IMR-90 (cell line): ENCODE measurements at regions not wholly inside any gene's neighbourhood (a gene's known extent, or its start where the extent isn't known, plus 50 kb on each side); places are given as distances from the start of the nearest gene placed in this dataset.

ENCODE experiments used
- ATAC-seq: fragments of 200-7000 bp; cut with Tn5 transposase; 2 replicates; pipeline ENCODE4 v1.9.1; 2020; ENCODE audit warnings: low read depth, mild to moderate bottlenecking, moderate library complexity
- BruUV-seq: library from RNA; stranded (reverse); fragments of 400-500 nt; replicated peaks from 2 replicates; lab custom pipeline; 2021; lab: Mats Ljungman, UMichigan
- CTCF ChIA-PET: fragments of 300-600 bp; formaldehyde crosslinking; extraction: SDS; loops from one replicate; lab custom pipeline; 2021; ENCODE audit warnings: antibody characterized with exemption; lab: Yijun Ruan, JAX
- POLR2A ChIA-PET: fragments of 300-600 bp; sonication (Branson Sonifier 250); formaldehyde crosslinking; loops from one replicate; lab custom pipeline; 2022; ENCODE audit warnings: antibody characterized with exemption; ENCODE audit not compliant: unreplicated experiment; lab: Charles Lee
- DNase-seq: peaks from one replicate; pipeline ENCODE4 v3.0.0; 2013
- H2AFZ ChIP-seq: replicated peaks from 2 replicates; pipeline ENCODE3; 2013; ENCODE audit warnings: low read length, mild to moderate bottlenecking; ENCODE audit not compliant: poor library complexity
- H2AK5ac ChIP-seq: 2 replicates; pipeline ENCODE4 v1.6.1; 2013; ENCODE audit warnings: low read depth, low read length, inconsistent platforms
- H2AK9ac ChIP-seq: replicated peaks from 2 replicates; pipeline ENCODE3; 2013; ENCODE audit warnings: mild to moderate bottlenecking, low read depth, low read length, moderate library complexity; ENCODE audit not compliant: poor library complexity
- H2BK120ac ChIP-seq: 2 replicates; pipeline ENCODE4 v1.6.1; 2013; ENCODE audit warnings: low read depth, low read length, inconsistent platforms
- H2BK15ac ChIP-seq: 3 replicates; pipeline ENCODE4 v1.6.1; 2013; ENCODE audit warnings: low read depth, low read length, inconsistent platforms
- H2BK20ac ChIP-seq: 2 replicates; pipeline ENCODE4 v1.6.1; 2013; ENCODE audit warnings: low read depth, mild to moderate bottlenecking, inconsistent platforms, low read length, moderate library complexity
- H2BK5ac ChIP-seq: 2 replicates; pipeline ENCODE4 v1.6.1; 2013; ENCODE audit warnings: mild to moderate bottlenecking, low read depth, low read length, inconsistent platforms; ENCODE audit not compliant: poor library complexity, severe bottlenecking
- H3K14ac ChIP-seq: replicated peaks from 2 replicates; pipeline ENCODE4 v1.6.1; 2013; ENCODE audit warnings: low read depth, low read length, inconsistent platforms
- H3K18ac ChIP-seq: 2 replicates; pipeline ENCODE4 v1.6.1; 2013; ENCODE audit warnings: low read depth, low read length, control low read depth
- H3K23ac ChIP-seq: 2 replicates; pipeline ENCODE4 v1.6.1; 2013; ENCODE audit warnings: low read depth, low read length, inconsistent platforms
- H3K27ac ChIP-seq: 2 replicates; pipeline ENCODE4 v1.5.1; 2013; ENCODE audit warnings: mild to moderate bottlenecking, control low read depth, low read length; ENCODE audit not compliant: insufficient read depth
- H3K27me3 ChIP-seq: 2 replicates; pipeline ENCODE4 v1.6.1; 2013; ENCODE audit warnings: low read length; ENCODE audit not compliant: control insufficient read depth, insufficient read depth
- H3K36me3 ChIP-seq: 2 replicates; pipeline ENCODE4 v1.6.1; 2013; ENCODE audit warnings: low read length, mixed read lengths; ENCODE audit not compliant: control insufficient read depth, insufficient read depth
- H3K4ac ChIP-seq: 2 replicates; pipeline ENCODE4 v1.6.1; 2013; ENCODE audit warnings: low read depth, low read length, inconsistent platforms
- H3K4me1 ChIP-seq: 2 replicates; pipeline ENCODE4 v1.6.1; 2013; ENCODE audit warnings: low read length, mixed read lengths; ENCODE audit not compliant: control insufficient read depth, insufficient read depth
- H3K4me2 ChIP-seq: 2 replicates; pipeline ENCODE4 v1.6.1; 2013; ENCODE audit warnings: low read depth, mild to moderate bottlenecking, control low read depth, low read length, moderate library complexity
- H3K4me3 ChIP-seq: 2 replicates; pipeline ENCODE4 v1.5.1; 2013; ENCODE audit warnings: low read depth, mild to moderate bottlenecking, control low read depth, low read length, moderate library complexity; ENCODE audit not compliant: insufficient read depth
- H3K56ac ChIP-seq: 2 replicates; pipeline ENCODE4 v1.6.1; 2013; ENCODE audit warnings: low read length, inconsistent platforms; ENCODE audit not compliant: insufficient read depth; ENCODE audit errors: extremely low read depth
- H3K79me1 ChIP-seq, 2 experiments: 2 replicates each; pipeline ENCODE4 v1.6.1; 2013; ENCODE audit warnings: low read length in 2 of 2, inconsistent platforms in 1 of 2, low read depth in 1 of 2
- H3K9ac ChIP-seq: 2 replicates; pipeline ENCODE4 v1.6.1; 2013; ENCODE audit warnings: low read depth, low read length, control low read depth
- H3K9me1 ChIP-seq: 2 replicates; pipeline ENCODE4 v1.6.1; 2013; ENCODE audit warnings: low read length, inconsistent platforms; ENCODE audit not compliant: insufficient read depth
- H3K9me3 ChIP-seq: 2 replicates; pipeline ENCODE4 v1.6.1; 2013; ENCODE audit warnings: low read length; ENCODE audit not compliant: control insufficient read depth, insufficient read depth
- H4K20me1 ChIP-seq: 2 replicates; pipeline ENCODE4 v1.6.1; 2013; ENCODE audit warnings: low read length, inconsistent platforms; ENCODE audit not compliant: insufficient read depth
- H4K5ac ChIP-seq: 2 replicates; pipeline ENCODE4 v1.6.1; 2013; ENCODE audit warnings: mild to moderate bottlenecking, low read depth, low read length, control low read depth
- H4K8ac ChIP-seq, 2 experiments: 2 replicates each; pipeline ENCODE4 v1.6.1; 2013; ENCODE audit warnings: low read depth in 2 of 2, low read length in 2 of 2, control low read depth in 1 of 2, inconsistent platforms in 1 of 2
- H4K91ac ChIP-seq: 2 replicates; pipeline ENCODE4 v1.6.1; 2013; ENCODE audit warnings: low read depth, low read length, inconsistent platforms; ENCODE audit not compliant: insufficient read depth
- BHLHE40 ChIP-seq: fragments of 150-350 bp; IDR thresholded peaks from 2 replicates; pipeline ENCODE4 v1.6.1; 2016; ENCODE audit warnings: mild to moderate bottlenecking, low read depth, low read length
- CHD1 ChIP-seq: IDR thresholded peaks from 2 replicates; pipeline ENCODE4 v1.6.1; 2012; ENCODE audit warnings: low read depth, low read length, improper control_type of control experiment
- CTCF ChIP-seq: conservative IDR thresholded peaks from 2 replicates; pipeline ENCODE4 v1.5.1; 2012; ENCODE audit warnings: mild to moderate bottlenecking, low read depth, low read length, improper control_type of control experiment
- MAFK ChIP-seq: IDR thresholded peaks from 2 replicates; pipeline ENCODE4 v1.6.1; 2012; ENCODE audit warnings: low read depth, low read length, improper control_type of control experiment
- MAZ ChIP-seq: IDR thresholded peaks from 2 replicates; pipeline ENCODE4 v1.6.1; 2012; ENCODE audit warnings: low read depth, mild to moderate bottlenecking, low read length, improper control_type of control experiment, moderate library complexity, borderline replicate concordance
- MXI1 ChIP-seq: IDR thresholded peaks from 2 replicates; pipeline ENCODE4 v1.6.1; 2012; ENCODE audit warnings: low read depth, mild to moderate bottlenecking, low read length, moderate library complexity, borderline replicate concordance
- RAD21 ChIP-seq: IDR thresholded peaks from 2 replicates; pipeline ENCODE4 v1.6.1; 2012; ENCODE audit warnings: low read length, improper control_type of control experiment
- RCOR1 ChIP-seq: IDR thresholded peaks from 2 replicates; pipeline ENCODE4 v1.6.1; 2012; ENCODE audit warnings: mild to moderate bottlenecking, low read length, improper control_type of control experiment; ENCODE audit not compliant: insufficient replicate concordance
- RFX5 ChIP-seq: IDR thresholded peaks from 2 replicates; pipeline ENCODE4 v1.8.0; 2012; ENCODE audit warnings: low read depth, mild to moderate bottlenecking, low read length, moderate library complexity
- SMC3 ChIP-seq: fragments of 150-350 bp; IDR thresholded peaks from 2 replicates; pipeline ENCODE4 v1.6.1; 2016; ENCODE audit warnings: low read depth, mild to moderate bottlenecking, antibody characterized with exemption, low read length, moderate library complexity
- USF2 ChIP-seq: fragments of 150-350 bp; IDR thresholded peaks from 2 replicates; pipeline ENCODE4 v1.6.1; 2017; ENCODE audit warnings: mild to moderate bottlenecking, antibody characterized with exemption, low read length, low read depth
- WGBS, 2 experiments: methylation state at CpG; one replicate each; pipeline versions ENCODE4 v1.1.5 to v1.1.7; 2013; ENCODE audit warnings: missing lambda C conversion rate in 2 of 2; ENCODE audit not compliant: insufficient read length in 1 of 2; ENCODE audit errors: extremely low coverage in 2 of 2; 5-methylcytosine and 5-hydroxymethylcytosine counted together
- dilution Hi-C: fragments of 300-500 bp; cut with HindIII; formaldehyde crosslinking; loops from one replicate; pipeline ENCODE4 v1.14.3; 2018; ENCODE audit warnings: low sequenced_read_pairs; ENCODE audit not compliant: unreplicated experiment
- in situ Hi-C: fragments of 300-500 bp; cut with MboI; formaldehyde crosslinking; loops from 3 replicates; pipeline ENCODE4 v1.14.3; 2019; ENCODE audit warnings: low sequenced_read_pairs, inconsistent platforms, mixed read lengths
- intact Hi-C: fragments of 100-400 bp; cut with micrococcal nuclease; formaldehyde crosslinking; loops from 2 replicates; pipeline ENCODE4 v1.10.0; 2022
- TF ChIP-seq, protein P1 (sequence below): fragments of 150-350 bp; IDR thresholded peaks from 2 replicates; pipeline ENCODE4 v1.6.1; 2016; ENCODE audit warnings: low read depth, mild to moderate bottlenecking, low read length, moderate library complexity, borderline replicate concordance

- peaks cover 6% of the 10 kb centered on the region for H3K9me3 ChIP-seq
- H3K79me1 ChIP-seq: no peaks in the 10 kb centered on the region
- H2AK9ac ChIP-seq: no peak overlapping the region
- POLR2A ChIA-PET: no interaction called here
- no peaks in the 10 kb centered on the region for H3K36me3 ChIP-seq
- intact Hi-C loops: no loop called here
- H3K56ac ChIP-seq: no peak overlapping the region
- H3K23ac ChIP-seq: no peak overlapping the region
- BruUV-seq: no TSS peak
- no peak overlapping the region for H4K91ac ChIP-seq
- no peak overlapping the region for H3K4ac ChIP-seq
- H3K14ac ChIP-seq: no peak overlapping the region
- H4K20me1 ChIP-seq: no peaks in the 10 kb centered on the region
- no peak overlapping the region for H4K8ac ChIP-seq
- no peaks in the 10 kb centered on the region for H3K9me1 ChIP-seq
- no peak overlapping the region for H2BK5ac ChIP-seq
- H3K9ac ChIP-seq: no peak overlapping the region
- CTCF ChIA-PET: no interaction called here
- DNase-seq (peak; percentile 12), ATAC-seq (no peak; the same call in 1 of the 2 replicates)
- TF ChIP-seq CHD1 (no peak), MAFK (no peak), CTCF (no peak), RCOR1 (no peak), SMC3 (no peak), MXI1 (no peak), USF2 (no peak), BHLHE40 (no peak), MAZ (no peak), RAD21 (no peak), RFX5 (no peak)
- TF ChIP-seq, protein P1, sequence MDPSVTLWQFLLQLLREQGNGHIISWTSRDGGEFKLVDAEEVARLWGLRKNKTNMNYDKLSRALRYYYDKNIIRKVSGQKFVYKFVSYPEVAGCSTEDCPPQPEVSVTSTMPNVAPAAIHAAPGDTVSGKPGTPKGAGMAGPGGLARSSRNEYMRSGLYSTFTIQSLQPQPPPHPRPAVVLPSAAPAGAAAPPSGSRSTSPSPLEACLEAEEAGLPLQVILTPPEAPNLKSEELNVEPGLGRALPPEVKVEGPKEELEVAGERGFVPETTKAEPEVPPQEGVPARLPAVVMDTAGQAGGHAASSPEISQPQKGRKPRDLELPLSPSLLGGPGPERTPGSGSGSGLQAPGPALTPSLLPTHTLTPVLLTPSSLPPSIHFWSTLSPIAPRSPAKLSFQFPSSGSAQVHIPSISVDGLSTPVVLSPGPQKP: no peak
- H3K4me2 ChIP-seq: no peak overlapping the region; the same call in 1 of the 2 replicates
- no peak overlapping the region for H2BK20ac ChIP-seq
- H2AK5ac ChIP-seq: no peak overlapping the region
- H2BK15ac ChIP-seq: no peak overlapping the region
- dilution Hi-C loops: no loop called here
- no peak overlapping the region for H2AFZ ChIP-seq
- H3K27me3 ChIP-seq: peaks cover 56% of the 10 kb centered on the region
- H2BK120ac ChIP-seq: no peak overlapping the region
- H3K27ac ChIP-seq: no peak overlapping the region
- H3K4me1 ChIP-seq: peaks cover 4% of the 10 kb centered on the region; the same call in 1 of the 2 replicates
- H3K18ac ChIP-seq: no peak overlapping the region
- H4K5ac ChIP-seq: no peak overlapping the region
- no peak overlapping the region for H3K4me3 ChIP-seq
- no CpG with 5 or more reads among the region's 1 CpG for WGBS, 2 experiments
- in situ Hi-C loops: no loop called here
Observed at GRCh38 chr10:78384049-78384431, 350.4 kb downstream of the RPS24 start.
